ENCODE measurements at regions not wholly inside any gene's neighbourhood (a gene's known extent, or its start where the extent isn't known, plus 50 kb on each side); places are given as distances from the start of the nearest gene placed in this dataset.

DNA sequence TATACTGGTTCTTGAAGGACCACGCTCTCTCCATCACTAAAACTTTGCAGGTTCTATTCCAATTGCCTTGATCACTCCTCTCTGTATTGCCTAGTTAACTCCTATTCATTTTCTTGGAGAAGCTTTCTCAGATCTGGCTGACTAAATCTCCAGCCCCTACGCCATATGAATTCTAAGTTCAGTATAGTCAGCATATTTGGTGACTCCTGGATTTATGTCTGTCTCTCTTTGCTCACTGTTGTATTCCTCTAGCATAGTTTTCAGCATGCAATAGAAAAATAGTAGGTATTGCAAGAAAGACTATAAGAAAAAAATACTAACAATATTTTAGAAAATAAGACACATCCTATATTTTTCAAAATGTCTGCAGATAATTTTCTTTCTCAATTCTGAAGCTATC, 579.7 kb downstream of the CDH11 start:
- 92 to 93% methylated on average over 2 of the region's 2 CpGs for WGBS, 2 donors
- no peak for FAIRE-seq
- no peaks in the 10 kb centered on the region for H3K36me3 ChIP-seq
- TF ChIP-seq, protein P1, sequence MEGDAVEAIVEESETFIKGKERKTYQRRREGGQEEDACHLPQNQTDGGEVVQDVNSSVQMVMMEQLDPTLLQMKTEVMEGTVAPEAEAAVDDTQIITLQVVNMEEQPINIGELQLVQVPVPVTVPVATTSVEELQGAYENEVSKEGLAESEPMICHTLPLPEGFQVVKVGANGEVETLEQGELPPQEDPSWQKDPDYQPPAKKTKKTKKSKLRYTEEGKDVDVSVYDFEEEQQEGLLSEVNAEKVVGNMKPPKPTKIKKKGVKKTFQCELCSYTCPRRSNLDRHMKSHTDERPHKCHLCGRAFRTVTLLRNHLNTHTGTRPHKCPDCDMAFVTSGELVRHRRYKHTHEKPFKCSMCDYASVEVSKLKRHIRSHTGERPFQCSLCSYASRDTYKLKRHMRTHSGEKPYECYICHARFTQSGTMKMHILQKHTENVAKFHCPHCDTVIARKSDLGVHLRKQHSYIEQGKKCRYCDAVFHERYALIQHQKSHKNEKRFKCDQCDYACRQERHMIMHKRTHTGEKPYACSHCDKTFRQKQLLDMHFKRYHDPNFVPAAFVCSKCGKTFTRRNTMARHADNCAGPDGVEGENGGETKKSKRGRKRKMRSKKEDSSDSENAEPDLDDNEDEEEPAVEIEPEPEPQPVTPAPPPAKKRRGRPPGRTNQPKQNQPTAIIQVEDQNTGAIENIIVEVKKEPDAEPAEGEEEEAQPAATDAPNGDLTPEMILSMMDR (IDR thresholded peaks at IDR 0.05), result no peak
- no peaks in the 10 kb centered on the region for H3K27me3 ChIP-seq
- no peak for DNase-seq
- intact Hi-C loops (cut with DNase I), result no loop called here
- no peaks in the 10 kb centered on the region for H3K4me1 ChIP-seq
- no peak overlapping the region for H3K4me3 ChIP-seq
- no peak overlapping the region for H3K27ac ChIP-seq
- no peaks in the 10 kb centered on the region for H3K9me3 ChIP-seq
- ATAC-seq, result no peak

DNA sequence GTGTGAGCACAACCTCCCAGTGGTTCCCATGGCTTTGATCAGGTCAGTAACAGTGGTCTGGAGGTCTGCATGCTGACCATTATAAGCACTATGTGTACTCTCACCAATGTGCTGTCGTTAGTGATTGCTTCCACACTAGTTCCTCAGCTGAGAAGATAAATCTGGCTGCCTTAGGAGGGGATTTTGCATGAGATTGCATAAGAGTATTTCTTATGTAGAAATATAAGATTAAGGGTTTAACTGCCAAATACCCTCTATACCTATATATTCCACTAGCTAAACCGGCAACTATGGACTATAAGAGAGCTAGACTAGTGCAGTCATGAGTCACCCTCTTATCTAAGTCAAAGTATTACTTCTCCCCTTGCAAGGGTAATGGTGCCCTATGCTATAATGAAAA, 580.2 kb downstream of the CDH11 start:
- intact Hi-C loops (cut with DNase I), result no loop called here
- Histone ChIP-seq H3K4me3 (no peak overlapping the region), H3K36me3 (no peaks in the 10 kb centered on the region), H3K27me3 (no peaks in the 10 kb centered on the region), H3K4me1 (no peaks in the 10 kb centered on the region), H3K9me3 (no peaks in the 10 kb centered on the region), H3K27ac (no peak overlapping the region)
- TF ChIP-seq, protein P1 (IDR thresholded peaks at IDR 0.05), result no peak
- 81 to 82% methylated on average over 2 of the region's 2 CpGs for WGBS, 2 donors
- ATAC-seq (no peak), FAIRE-seq (no peak), DNase-seq (no peak)

DNA sequence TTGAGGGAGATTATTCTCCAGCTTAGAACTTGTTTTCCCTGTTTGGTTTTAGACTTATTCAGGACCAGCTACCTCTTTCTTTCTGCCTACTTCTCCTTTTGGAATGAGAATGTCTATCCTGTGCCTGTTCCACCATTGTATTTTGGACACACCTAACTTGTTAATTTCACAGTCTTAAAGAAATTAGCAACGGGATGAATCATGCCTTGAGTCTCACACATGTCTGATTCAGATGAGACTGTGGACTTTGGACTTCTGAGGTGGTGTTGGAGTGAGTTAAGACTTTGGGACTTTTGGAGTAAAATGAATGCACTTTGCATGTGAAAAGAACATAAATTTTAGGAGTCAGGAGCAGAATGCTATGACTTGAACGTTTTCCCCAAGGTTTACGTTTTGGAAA, 581.4 kb downstream of the CDH11 start:
- WGBS, 2 donors, result 52 to 69% methylated on average over 3 of the region's 3 CpGs
- ATAC-seq (no peak), DNase-seq (no peak), FAIRE-seq (no peak)
- Histone ChIP-seq H3K36me3 (no peaks in the 10 kb centered on the region), H3K4me3 (no peak overlapping the region), H3K27me3 (no peaks in the 10 kb centered on the region), H3K27ac (no peak overlapping the region), H3K4me1 (no peaks in the 10 kb centered on the region), H3K9me3 (no peaks in the 10 kb centered on the region)
- TF ChIP-seq, protein P1 (IDR thresholded peaks at IDR 0.05), result no peak
- intact Hi-C loops (cut with DNase I), result no loop called here

DNA sequence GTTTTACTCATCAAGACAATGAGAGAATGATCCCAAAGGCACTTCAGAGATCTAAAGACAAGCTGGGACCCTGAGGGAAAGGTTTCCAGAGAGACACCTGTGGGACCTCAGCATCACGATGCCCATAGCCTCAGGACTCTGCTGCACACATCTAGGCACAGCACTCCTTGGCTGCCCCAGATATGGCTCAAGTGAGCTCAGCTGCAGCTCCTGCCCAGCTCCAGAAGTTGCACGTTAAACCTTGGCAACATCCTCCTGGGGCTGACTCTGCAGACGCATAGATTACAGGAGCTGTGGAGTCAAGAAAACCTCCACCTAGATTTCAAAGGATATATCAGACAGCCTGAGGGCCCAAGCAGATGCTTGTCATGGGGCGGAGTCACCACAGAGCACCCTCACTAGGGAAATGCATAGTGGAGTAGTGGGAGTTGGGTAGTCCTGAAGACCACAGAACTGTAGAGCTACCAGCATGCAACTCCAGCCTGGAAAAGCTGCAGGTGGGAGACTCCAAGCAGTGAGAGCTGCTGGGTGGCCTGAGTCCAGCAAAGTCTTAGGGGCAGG, 582.0 kb downstream of the CDH11 start:
- WGBS, 2 donors, result 77 to 82% methylated on average over 4 of the region's 4 CpGs

DNA sequence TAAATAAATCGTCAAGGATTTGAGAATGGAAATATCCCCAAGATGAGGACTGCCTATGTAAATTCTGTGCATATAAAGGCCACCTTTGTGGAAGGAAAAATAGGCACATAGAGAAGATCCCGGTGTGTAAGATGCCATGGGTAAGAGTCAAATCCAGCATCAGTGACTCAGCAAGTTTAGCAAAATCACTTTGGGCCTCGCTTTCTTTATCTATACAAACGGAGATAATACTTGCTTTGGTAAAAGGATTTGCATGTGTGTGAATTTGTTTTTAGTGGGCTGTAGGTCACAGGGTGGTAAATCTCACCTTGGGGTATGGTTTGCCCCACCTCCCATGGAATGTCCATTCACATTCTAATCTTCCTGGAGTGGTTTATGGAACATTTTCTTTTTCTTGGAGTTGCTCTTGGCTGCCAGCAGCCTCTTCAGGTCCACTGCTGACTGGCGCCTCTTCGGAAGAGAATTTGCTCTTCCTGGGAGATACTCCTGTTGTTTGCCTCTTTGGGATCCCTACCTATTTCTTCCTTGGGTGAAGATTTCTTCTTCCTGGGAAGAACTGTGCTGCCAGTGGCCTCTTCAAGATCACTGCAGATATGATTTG, 587.6 kb downstream of the CDH11 start:
- Histone ChIP-seq H3K36me3 (no peaks in the 10 kb centered on the region), H3K4me1 (no peaks in the 10 kb centered on the region), H3K27me3 (no peaks in the 10 kb centered on the region), H3K27ac (no peak overlapping the region), H3K4me3 (no peak overlapping the region), H3K9me3 (no peaks in the 10 kb centered on the region)
- ATAC-seq (no peak), FAIRE-seq (no peak), DNase-seq (no peak)
- 70 to 78% methylated on average over 6 of the region's 6 CpGs for WGBS, 2 donors
- TF ChIP-seq, protein P1 (IDR thresholded peaks at IDR 0.05), result no peak
- intact Hi-C loops (cut with DNase I), result no loop called here

More for the DNA sequence above, 582.0 kb downstream of the CDH11 start:
- FAIRE-seq (no peak), ATAC-seq (no peak), DNase-seq (no peak)
- Histone ChIP-seq H3K4me1 (no peaks in the 10 kb centered on the region), H3K9me3 (no peaks in the 10 kb centered on the region), H3K27ac (no peak overlapping the region), H3K36me3 (no peaks in the 10 kb centered on the region), H3K27me3 (no peaks in the 10 kb centered on the region), H3K4me3 (no peak overlapping the region)
- intact Hi-C loops (cut with DNase I), result no loop called here
- TF ChIP-seq, protein P1 (IDR thresholded peaks at IDR 0.05), result no peak

Data from pancreas (tissue), 10 donors.